Amniotic epithelial cell (primary cell): ENCODE measurements at regions not wholly inside any gene's neighbourhood (a gene's known extent, or its start where the extent isn't known, plus 50 kb on each side); places are given as distances from the start of the nearest gene placed in this dataset.

Source experiments
- DNase-seq: peaks from one replicate; pipeline ENCODE4 v3.0.0-alpha.2; 2010; ENCODE audit warnings: low read depth

- DNase-seq: no peak
Observed at GRCh38 chr14:101481557-101481956, 79.7 kb upstream of the DIO3 start.

GRCh38 chr14:101482066-101482465 is 79.2 kb upstream of the DIO3 start:
- no peak for DNase-seq

GRCh38 chr14:101483829-101484228 is 77.5 kb upstream of the DIO3 start:
- DNase-seq: no peak

- DNase-seq: no peak
Observed at GRCh38 chr14:101489092-101489760, 72.1 kb upstream of the DIO3 start.

GRCh38 chr14:101490771-101491170 is 70.5 kb upstream of the DIO3 start:
- no peak for DNase-seq

- no peak for DNase-seq
Observed at GRCh38 chr14:101491841-101492240, 69.5 kb upstream of the DIO3 start.

- DNase-seq: no peak
Observed at GRCh38 chr14:101492716-101493115, 68.6 kb upstream of the DIO3 start.

GRCh38 chr14:101494826-101495225 is 66.5 kb upstream of the DIO3 start:
- no peak for DNase-seq

- no peak for DNase-seq
Observed at GRCh38 chr14:101495284-101495683, 66.0 kb upstream of the DIO3 start.

- no peak for DNase-seq
Observed at GRCh38 chr14:101495827-101496775, 65.2 kb upstream of the DIO3 start.

GRCh38 chr14:101496776-101497683 is 64.3 kb upstream of the DIO3 start:
- no peak for DNase-seq

GRCh38 chr14:101497684-101498525 is 63.4 kb upstream of the DIO3 start:
- no peak for DNase-seq

GRCh38 chr14:101498526-101498860 is 62.8 kb upstream of the DIO3 start:
- DNase-seq: no peak

- no peak for DNase-seq
Observed at GRCh38 chr14:101499080-101499479, 62.2 kb upstream of the DIO3 start.

GRCh38 chr14:101499513-101499912 is 61.8 kb upstream of the DIO3 start:
- DNase-seq: no peak

GRCh38 chr14:101500061-101500460 is 61.2 kb upstream of the DIO3 start:
- DNase-seq: no peak

- no peak for DNase-seq
Observed at GRCh38 chr14:101500681-101501080, 60.6 kb upstream of the DIO3 start.

GRCh38 chr14:101501341-101501740 is 60.0 kb upstream of the DIO3 start:
- DNase-seq: no peak

- no peak for DNase-seq
Observed at GRCh38 chr14:101501858-101502615, 59.3 kb upstream of the DIO3 start.

GRCh38 chr14:101502761-101503392 is 58.4 kb upstream of the DIO3 start:
- no peak for DNase-seq
